Activated CD4-positive, alpha-beta T cell treated with anti-CD3 and anti-CD28 coated beads, Interleukin-2, amount 10 ng/mL, durations not matched to agents 7 days and 5 days (primary cell): ENCODE measurements at regions not wholly inside any gene's neighbourhood (a gene's known extent, or its start where the extent isn't known, plus 50 kb on each side); places are given as distances from the start of the nearest gene placed in this dataset.
"Not testable (repeated sequence)": the region's sequence is repeated elsewhere in the genome, so short reads cannot be mapped to it uniquely, and the experiment has no call there.

Source experiments
- CTCF ChIA-PET: fragments of 350-600 bp; sonication (Branson Sonifier 250); formaldehyde crosslinking; loops from one replicate; lab custom pipeline; 2021; ENCODE audit warnings: antibody characterized with exemption; lab: Charles Lee
- POLR2A ChIA-PET: fragments of 350-600 bp; sonication (Branson Sonifier 250); formaldehyde crosslinking; loops from one replicate; lab custom pipeline; 2021; ENCODE audit warnings: antibody characterized with exemption; lab: Charles Lee
- DNase-seq: peaks from one replicate; pipeline ENCODE4 v3.0.0-alpha.2; 2020
- H3K27ac Mint-ChIP-seq: one replicate; pipeline ENCODE4 v1.8.0; 2021; ENCODE audit warnings: mild to moderate bottlenecking, moderate library complexity, mixed read lengths
- H3K27me3 Mint-ChIP-seq: one replicate; pipeline ENCODE4 v1.8.0; 2021; ENCODE audit warnings: mixed read lengths
- H3K36me3 Mint-ChIP-seq: one replicate; pipeline ENCODE4 v1.8.0; 2021; ENCODE audit warnings: low read depth, mixed read lengths
- H3K4me1 Mint-ChIP-seq: one replicate; pipeline ENCODE4 v1.8.0; 2021; ENCODE audit warnings: mixed read lengths
- H3K4me3 Mint-ChIP-seq: one replicate; pipeline ENCODE4 v1.8.0; 2021; ENCODE audit warnings: mild to moderate bottlenecking, moderate library complexity, mixed read lengths
- H3K9me3 Mint-ChIP-seq: one replicate; pipeline ENCODE4 v1.8.0; 2021; ENCODE audit warnings: mixed read lengths

DNA sequence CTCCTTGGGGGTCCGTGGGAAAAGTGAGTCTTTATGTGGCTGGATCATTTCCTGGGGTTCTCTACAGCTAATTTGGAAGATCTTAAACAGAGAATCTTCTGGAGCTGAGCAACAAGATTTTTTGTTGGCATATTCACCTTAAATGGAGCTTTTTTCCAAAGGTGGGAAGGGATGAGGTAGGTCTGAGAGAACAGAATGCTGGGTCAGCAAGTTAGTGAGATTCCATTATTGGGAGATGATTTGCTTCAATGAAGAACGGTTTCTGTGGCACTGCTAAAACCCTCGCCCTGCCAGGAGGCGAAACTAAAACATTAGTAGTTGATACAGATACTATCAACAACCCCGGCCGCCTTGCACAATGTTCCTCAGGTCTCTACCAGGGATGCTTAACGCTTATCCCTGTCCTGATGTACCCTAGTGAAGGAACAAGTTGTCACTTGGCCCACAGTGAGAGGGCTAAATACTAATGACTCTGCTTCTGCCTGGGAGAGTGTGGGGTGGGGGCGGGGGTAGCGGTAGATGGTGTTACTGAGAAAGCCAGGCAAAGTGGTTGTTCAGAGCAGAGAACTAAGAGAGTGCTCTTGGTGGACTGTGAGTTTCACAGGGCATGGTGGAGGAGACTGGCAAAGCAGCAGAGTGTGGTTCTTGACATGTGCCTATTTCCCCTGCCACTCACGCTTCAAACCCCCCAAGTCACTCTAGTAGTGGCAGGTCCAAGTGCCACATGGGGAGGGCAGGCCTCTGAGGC is 63.7 kb upstream of the CYP2D6 start:
- no peak overlapping the region for H3K4me3 Mint-ChIP-seq

DNA sequence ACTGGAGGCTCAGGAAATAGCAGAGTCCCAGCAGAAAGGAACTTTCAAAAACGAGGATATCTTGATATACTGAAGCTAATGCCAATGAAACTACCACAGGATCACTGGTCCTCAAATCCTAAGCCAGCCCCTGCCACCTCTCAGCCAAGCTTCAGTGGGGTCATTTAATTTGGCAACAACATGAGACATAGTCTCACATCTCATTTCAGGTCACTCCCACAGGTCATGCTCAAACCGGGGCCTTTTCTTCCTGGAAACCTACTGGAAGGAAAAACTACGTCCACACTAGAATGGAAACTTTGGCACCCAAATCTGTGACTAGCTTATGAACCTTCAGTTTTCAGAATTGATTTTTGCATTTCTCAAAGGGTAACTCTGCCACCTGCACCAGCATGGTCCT is 61.9 kb upstream of the CYP2D6 start:
- Mint-ChIP-seq H3K4me1 (peaks cover 47% of the 10 kb centered on the region), H3K9me3 (no peaks in the 10 kb centered on the region), H3K36me3 (peaks cover 9% of the 10 kb centered on the region), H3K27ac (no peak overlapping the region), H3K4me3 (no peak overlapping the region), H3K27me3 (no peaks in the 10 kb centered on the region)
- POLR2A ChIA-PET = no interaction called here
- CTCF ChIA-PET = interaction anchor here (1.1 to 1.2 kb wide), 2 partner anchors 10 to 13 kb away, joined by 3 read pairs; no protein-coding TSS in a partner anchor
- DNase-seq = no peak

More for the DNA sequence above, 63.7 kb upstream of the CYP2D6 start:
- no peak for DNase-seq
- POLR2A ChIA-PET = no interaction called here
- CTCF ChIA-PET = no interaction called here
- Mint-ChIP-seq H3K27ac (no peak overlapping the region), H3K36me3 (peaks cover 2% of the 10 kb centered on the region), H3K4me1 (peaks cover 41% of the 10 kb centered on the region), H3K27me3 (no peaks in the 10 kb centered on the region), H3K9me3 (no peaks in the 10 kb centered on the region)

DNA sequence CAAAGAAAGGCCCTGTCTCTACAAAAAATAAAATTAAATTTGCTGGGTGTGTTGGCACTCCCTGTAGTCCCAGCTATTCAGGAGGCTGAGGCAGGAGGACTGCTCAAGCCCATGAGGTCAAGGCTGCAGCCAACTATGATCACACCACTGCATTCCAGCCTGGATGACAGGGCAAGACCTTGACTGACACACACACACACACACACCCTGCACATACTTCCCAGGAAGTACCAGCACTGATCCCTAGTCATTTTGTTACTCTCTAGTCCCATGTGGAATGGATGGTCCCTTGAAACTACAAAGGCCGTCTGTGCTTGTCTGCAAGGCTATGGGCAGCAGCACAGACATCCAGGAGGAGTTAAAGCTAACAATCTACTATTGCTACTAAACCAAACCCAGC is 59.7 kb upstream of the CYP2D6 start:
- no peak for DNase-seq
- peaks cover 48% of the 10 kb centered on the region for H3K4me1 Mint-ChIP-seq
- H3K27me3 Mint-ChIP-seq = no peaks in the 10 kb centered on the region
- H3K4me3 Mint-ChIP-seq = no peak overlapping the region
- ChIA-PET POLR2A (no interaction called here), CTCF (no interaction called here)
- peaks cover 10% of the 10 kb centered on the region for H3K36me3 Mint-ChIP-seq
- H3K27ac Mint-ChIP-seq = no peak overlapping the region
- H3K9me3 Mint-ChIP-seq = no peaks in the 10 kb centered on the region

DNA sequence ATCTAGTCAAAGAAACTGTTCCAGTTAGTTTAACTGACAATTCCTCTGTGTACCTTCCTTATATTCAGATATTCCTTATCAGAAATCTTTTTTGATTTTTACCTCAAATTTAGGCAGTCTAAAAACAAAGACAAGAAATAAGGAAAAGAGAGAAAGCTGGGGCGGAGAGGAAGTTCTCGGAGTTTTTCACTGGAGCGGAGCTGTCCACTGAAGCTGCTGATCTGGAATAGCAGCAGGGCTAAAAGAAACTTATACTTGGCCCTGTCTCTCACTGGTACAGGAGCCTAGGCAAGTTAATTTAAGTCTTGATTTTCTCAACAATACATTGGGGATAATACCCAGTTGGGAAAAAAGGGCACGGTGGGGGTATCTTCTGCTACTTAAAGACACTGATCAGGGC is 59.2 kb upstream of the CYP2D6 start:
- DNase-seq = no peak
- ChIA-PET POLR2A (no interaction called here), CTCF (no interaction called here)
- Mint-ChIP-seq H3K4me1 (peaks cover 46% of the 10 kb centered on the region), H3K9me3 (no peaks in the 10 kb centered on the region), H3K4me3 (no peak overlapping the region), H3K27ac (no peak overlapping the region), H3K27me3 (no peaks in the 10 kb centered on the region), H3K36me3 (peaks cover 10% of the 10 kb centered on the region)

DNA sequence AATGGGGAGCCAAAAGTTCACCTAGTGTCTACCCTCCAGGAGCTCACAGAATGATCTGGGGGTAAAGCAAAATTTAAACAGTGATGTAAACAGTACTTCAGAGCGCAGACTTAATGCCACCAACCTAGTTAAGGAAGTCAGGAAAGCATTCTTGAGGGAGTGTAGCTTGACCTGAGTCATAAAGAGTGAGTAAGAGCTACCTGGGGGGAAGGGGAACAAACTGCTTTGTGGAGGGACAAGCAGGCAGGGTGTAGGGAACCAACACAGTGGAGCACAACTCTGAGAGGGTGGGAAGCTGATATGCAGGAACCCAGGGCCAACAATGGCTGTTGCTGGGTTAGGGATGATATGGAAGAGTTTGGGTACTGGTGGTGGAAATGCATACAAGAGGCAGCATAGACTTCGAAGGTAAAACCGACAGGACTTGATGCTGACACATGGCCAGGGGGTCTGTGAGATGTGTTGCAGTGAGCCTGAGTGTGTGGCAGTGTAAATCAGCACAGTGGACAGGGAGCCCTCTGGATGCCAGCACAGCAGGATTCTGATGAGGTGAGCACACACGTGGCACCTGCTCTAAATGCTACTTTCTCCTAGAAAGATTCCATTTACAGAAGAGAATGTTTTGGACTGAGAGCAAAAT is 58.3 kb upstream of the CYP2D6 start:
- ChIA-PET POLR2A (no interaction called here), CTCF (no interaction called here)
- H3K4me3 Mint-ChIP-seq = no peak overlapping the region
- peaks cover 41% of the 10 kb centered on the region for H3K4me1 Mint-ChIP-seq
- DNase-seq = no peak
- H3K9me3 Mint-ChIP-seq = no peaks in the 10 kb centered on the region
- H3K27me3 Mint-ChIP-seq = no peaks in the 10 kb centered on the region
- H3K27ac Mint-ChIP-seq = no peak overlapping the region
- H3K36me3 Mint-ChIP-seq = peaks cover 10% of the 10 kb centered on the region

DNA sequence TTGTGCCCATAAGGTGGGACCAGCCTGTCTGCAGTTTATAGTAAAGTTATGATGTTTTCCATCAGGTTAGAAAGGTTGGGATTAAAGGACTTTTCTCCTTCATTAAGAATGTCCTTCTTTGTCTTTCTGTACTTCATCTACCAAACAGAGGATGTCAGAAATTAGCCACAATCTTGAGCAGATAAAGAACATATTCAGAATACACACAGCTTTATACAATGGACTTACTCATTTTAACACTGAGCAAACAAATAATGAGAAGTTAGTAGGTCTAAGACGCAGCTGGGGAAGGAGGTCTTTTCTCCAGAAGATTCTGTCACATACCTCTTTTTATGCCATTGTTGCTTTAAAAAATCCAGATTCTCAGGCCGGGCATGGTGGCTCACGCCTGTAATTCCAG is 57.0 kb upstream of the CYP2D6 start:
- H3K9me3 Mint-ChIP-seq = no peaks in the 10 kb centered on the region
- peaks cover 42% of the 10 kb centered on the region for H3K4me1 Mint-ChIP-seq
- no peak overlapping the region for H3K4me3 Mint-ChIP-seq
- ChIA-PET CTCF (interaction anchor here (1.0 kb wide), 1 partner anchor 11 kb away, joined by 4 read pairs; no protein-coding TSS in a partner anchor), POLR2A (no interaction called here)
- DNase-seq = no peak
- peaks cover 10% of the 10 kb centered on the region for H3K36me3 Mint-ChIP-seq
- H3K27me3 Mint-ChIP-seq = no peaks in the 10 kb centered on the region
- H3K27ac Mint-ChIP-seq = no peak overlapping the region

DNA sequence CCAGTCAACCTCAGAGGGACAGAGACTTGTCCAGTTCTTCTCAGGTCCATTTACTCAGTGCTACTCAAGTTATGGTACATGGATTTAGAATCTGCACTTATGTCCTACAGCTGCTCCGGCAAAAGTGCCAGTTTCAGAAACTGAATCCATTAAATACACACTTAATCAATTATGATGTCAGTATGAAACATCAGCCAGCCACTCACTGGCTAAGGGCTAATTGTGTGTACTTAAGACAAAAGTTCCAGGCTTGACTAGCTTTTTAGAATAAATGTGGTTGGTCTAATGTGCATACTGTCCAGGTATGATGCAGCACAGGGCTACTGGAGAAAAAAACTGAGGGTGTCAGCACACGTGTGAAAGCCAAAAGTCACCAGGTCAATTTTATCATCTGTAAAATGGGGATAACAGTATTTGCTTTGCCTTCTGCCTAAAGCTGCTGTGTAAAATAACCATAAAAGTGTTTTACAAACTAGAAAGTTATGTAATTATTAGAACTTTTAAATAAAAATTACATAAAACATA is 55.4 kb upstream of the CYP2D6 start:
- peaks cover 15% of the 10 kb centered on the region for H3K36me3 Mint-ChIP-seq
- ChIA-PET POLR2A (no interaction called here), CTCF (interaction anchor here (0.8 to 1.3 kb wide), 3 partner anchors 11 to 17 kb away, joined by 3 to 4 read pairs (median 4); no protein-coding TSS in a partner anchor)
- no peaks in the 10 kb centered on the region for H3K27me3 Mint-ChIP-seq
- no peak for DNase-seq
- no peak overlapping the region for H3K4me3 Mint-ChIP-seq
- H3K9me3 Mint-ChIP-seq = no peaks in the 10 kb centered on the region
- peaks cover 52% of the 10 kb centered on the region for H3K4me1 Mint-ChIP-seq
- H3K27ac Mint-ChIP-seq = no peak overlapping the region

DNA sequence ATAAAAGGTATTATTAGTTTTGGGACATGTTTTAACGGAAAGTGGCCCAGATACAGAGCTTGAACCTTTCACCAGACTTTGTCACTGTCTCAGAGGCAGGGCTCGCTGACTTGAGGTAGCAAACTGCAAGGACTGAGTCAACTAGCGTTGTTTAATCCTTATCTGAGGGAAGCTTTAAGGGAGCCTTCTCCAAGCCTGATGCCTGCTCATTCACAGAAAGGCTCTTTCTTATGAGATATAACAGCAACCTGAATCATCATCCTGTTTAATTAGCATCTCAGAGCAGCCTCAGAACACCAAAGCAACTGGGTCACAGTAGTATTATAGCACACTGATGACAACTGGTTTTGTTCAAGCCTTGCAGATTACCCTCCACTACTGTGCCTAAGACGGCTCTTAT is 54.2 kb upstream of the CYP2D6 start:
- Mint-ChIP-seq H3K4me1 (peaks cover 60% of the 10 kb centered on the region), H3K27ac (no peak overlapping the region), H3K9me3 (no peaks in the 10 kb centered on the region), H3K4me3 (no peak overlapping the region), H3K27me3 (no peaks in the 10 kb centered on the region), H3K36me3 (peaks cover 20% of the 10 kb centered on the region)
- no peak for DNase-seq
- ChIA-PET POLR2A (no interaction called here), CTCF (interaction anchor here (0.6 to 1.3 kb wide), 4 partner anchors 12 to 103 kb away, joined by 3 to 4 read pairs (median 3); no protein-coding TSS in a partner anchor)

DNA sequence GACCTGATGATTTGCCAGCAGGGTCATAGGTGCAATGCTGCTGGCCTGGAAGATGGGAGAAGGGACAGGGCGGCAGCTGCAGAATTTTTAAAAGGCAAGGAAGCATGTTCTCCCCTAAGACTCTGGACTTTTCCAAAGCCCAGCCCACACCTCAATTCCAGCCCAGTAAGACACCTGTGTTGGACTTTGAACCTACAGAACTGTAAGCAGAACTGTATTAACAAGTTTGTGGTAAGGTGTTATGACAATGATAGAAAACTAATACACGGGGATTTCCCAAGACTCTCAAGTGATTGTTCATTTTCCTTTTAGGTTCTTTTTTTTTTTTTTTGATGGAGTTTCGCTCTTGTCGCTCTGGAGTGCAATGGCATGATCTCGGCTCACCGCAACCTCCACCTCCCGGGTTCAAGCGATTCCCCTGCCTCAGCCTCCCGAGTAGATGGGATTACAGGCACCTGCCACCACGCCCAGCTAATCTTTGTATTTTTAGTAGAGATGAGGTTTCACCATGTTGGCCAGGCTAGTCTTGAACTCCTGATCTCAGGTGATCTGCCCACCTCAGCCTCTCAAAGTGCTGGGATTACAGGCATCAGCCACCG is 53.0 kb upstream of the CYP2D6 start:
- H3K4me3 Mint-ChIP-seq, H3K9me3 Mint-ChIP-seq, DNase-seq, CTCF ChIA-PET, H3K27me3 Mint-ChIP-seq, H3K27ac Mint-ChIP-seq, POLR2A ChIA-PET: not testable (repeated sequence)
- peaks cover 23% of the 10 kb centered on the region for H3K36me3 Mint-ChIP-seq
- peaks cover 66% of the 10 kb centered on the region for H3K4me1 Mint-ChIP-seq

DNA sequence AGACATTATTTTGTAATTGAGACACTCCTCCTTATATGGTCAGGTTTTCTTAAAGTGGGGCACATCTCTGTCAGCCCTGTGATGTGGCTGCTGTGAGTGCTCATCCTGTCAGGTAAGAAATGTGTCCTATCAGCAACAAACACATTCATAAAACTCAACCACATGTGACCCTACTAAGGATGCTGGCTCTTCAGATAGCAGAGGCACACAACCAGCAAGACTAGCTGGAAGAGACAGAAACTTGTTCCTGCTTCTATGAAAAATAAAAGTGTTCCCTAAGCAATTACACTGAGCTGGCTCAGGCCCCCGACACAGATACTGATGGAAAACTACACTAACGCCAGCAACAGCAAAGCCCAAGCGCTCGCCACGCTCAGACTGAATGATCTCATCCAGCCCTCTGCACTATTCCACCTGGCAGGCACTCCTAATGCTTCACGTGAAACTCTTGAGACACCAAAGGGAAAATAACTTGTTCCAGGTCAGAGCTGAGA is 49.8 kb upstream of the CYP2D6 start:
- H3K9me3 Mint-ChIP-seq = no peaks in the 10 kb centered on the region
- POLR2A ChIA-PET = no interaction called here
- peak overlapping the region; percentile 28 for H3K4me3 Mint-ChIP-seq
- peaks cover 78% of the 10 kb centered on the region for H3K4me1 Mint-ChIP-seq
- peaks cover 46% of the 10 kb centered on the region for H3K36me3 Mint-ChIP-seq
- H3K27me3 Mint-ChIP-seq = no peaks in the 10 kb centered on the region
- peak overlapping the region; percentile 89 for H3K27ac Mint-ChIP-seq
- DNase-seq = peak; percentile 70
- CTCF ChIA-PET = interaction anchor here (0.7 kb wide), 1 partner anchor 11 kb away, joined by 4 read pairs; no protein-coding TSS in a partner anchor
